ENCODE measurements at regions not wholly inside any gene's neighbourhood (a gene's known extent, or its start where the extent isn't known, plus 50 kb on each side); places are given as distances from the start of the nearest gene placed in this dataset.

- BruUV-seq (replicated peaks), result no TSS peak
- no peaks in the 10 kb centered on the region for H3K4me1 ChIP-seq (ENCODE audit: insufficient read depth, low read length, poor library complexity, severe bottlenecking)
- intact Hi-C loops (cut with micrococcal nuclease; ENCODE audit: unreplicated experiment), result no loop called here
Measured at GRCh38 chr18:60976976-60977375, 356.3 kb upstream of the CDH20 start.

GRCh38 chr18:60978338-60978737 is 354.9 kb upstream of the CDH20 start:
- intact Hi-C loops (cut with micrococcal nuclease; ENCODE audit: unreplicated experiment), result no loop called here
- no peaks in the 10 kb centered on the region for H3K4me1 ChIP-seq (ENCODE audit: insufficient read depth, low read length, poor library complexity, severe bottlenecking)
- BruUV-seq (replicated peaks), result no TSS peak
- POLR2A ChIA-PET (ENCODE audit: low non-redundant PET), result no interaction called here
- TF ChIP-seq EZH2 (IDR thresholded peaks at IDR 0.05; ENCODE audit: borderline replicate concordance, low read depth, low read length, poor library complexity, severe bottlenecking), result no peak
- TF ChIP-seq CTCF (conservative IDR thresholded peaks at IDR 0.05; ENCODE audit: low read depth, low read length), result no peak
- DNase-seq (ENCODE audit: low spot score), result peak; percentile 27
- H3K27me3 ChIP-seq (replicated peaks; ENCODE audit: insufficient read depth, low read depth, low read length, poor library complexity), result no peaks in the 10 kb centered on the region
- H3K27ac ChIP-seq (ENCODE audit: low read depth, low read length, poor library complexity, severe bottlenecking), result no peak overlapping the region
- H3K9me3 ChIP-seq (ENCODE audit: low read depth, low read length, poor library complexity, severe bottlenecking), result no peaks in the 10 kb centered on the region
- H3K4me3 ChIP-seq (ENCODE audit: low read depth, low read length, poor library complexity, severe bottlenecking), result no peak overlapping the region
- H3K36me3 ChIP-seq (ENCODE audit: insufficient read depth, low read length, poor library complexity, severe bottlenecking), result no peaks in the 10 kb centered on the region
- CTCF ChIA-PET, result no interaction called here

More at GRCh38 chr18:60976976-60977375, 356.3 kb upstream of the CDH20 start:
- H3K4me3 ChIP-seq (ENCODE audit: low read depth, low read length, poor library complexity, severe bottlenecking), result no peak overlapping the region
- H3K27me3 ChIP-seq (replicated peaks; ENCODE audit: insufficient read depth, low read depth, low read length, poor library complexity), result no peaks in the 10 kb centered on the region
- CTCF ChIA-PET, result no interaction called here
- no peaks in the 10 kb centered on the region for H3K9me3 ChIP-seq (ENCODE audit: low read depth, low read length, poor library complexity, severe bottlenecking)
- no peaks in the 10 kb centered on the region for H3K36me3 ChIP-seq (ENCODE audit: insufficient read depth, low read length, poor library complexity, severe bottlenecking)
- DNase-seq (ENCODE audit: low spot score), result no peak
- POLR2A ChIA-PET (ENCODE audit: low non-redundant PET), result no interaction called here
- TF ChIP-seq CTCF (conservative IDR thresholded peaks at IDR 0.05; ENCODE audit: low read depth, low read length) (no peak), EZH2 (IDR thresholded peaks at IDR 0.05; ENCODE audit: borderline replicate concordance, low read depth, low read length, poor library complexity, severe bottlenecking) (no peak)
- H3K27ac ChIP-seq (ENCODE audit: low read depth, low read length, poor library complexity, severe bottlenecking), result no peak overlapping the region

- no peaks in the 10 kb centered on the region for H3K36me3 ChIP-seq (ENCODE audit: insufficient read depth, low read length, poor library complexity, severe bottlenecking)
- ChIA-PET POLR2A (ENCODE audit: low non-redundant PET) (no interaction called here), CTCF (no interaction called here)
- H3K9me3 ChIP-seq (ENCODE audit: low read depth, low read length, poor library complexity, severe bottlenecking), result no peaks in the 10 kb centered on the region
- H3K4me3 ChIP-seq (ENCODE audit: low read depth, low read length, poor library complexity, severe bottlenecking), result no peak overlapping the region
- BruUV-seq (replicated peaks), result no TSS peak
- no peaks in the 10 kb centered on the region for H3K4me1 ChIP-seq (ENCODE audit: insufficient read depth, low read length, poor library complexity, severe bottlenecking)
- H3K27ac ChIP-seq (ENCODE audit: low read depth, low read length, poor library complexity, severe bottlenecking), result no peak overlapping the region
- TF ChIP-seq CTCF (conservative IDR thresholded peaks at IDR 0.05; ENCODE audit: low read depth, low read length) (no peak), EZH2 (IDR thresholded peaks at IDR 0.05; ENCODE audit: borderline replicate concordance, low read depth, low read length, poor library complexity, severe bottlenecking) (no peak)
- intact Hi-C loops (cut with micrococcal nuclease; ENCODE audit: unreplicated experiment), result no loop called here
- DNase-seq (ENCODE audit: low spot score), result no peak
- H3K27me3 ChIP-seq (replicated peaks; ENCODE audit: insufficient read depth, low read depth, low read length, poor library complexity), result no peaks in the 10 kb centered on the region
Measured at GRCh38 chr18:60980422-60981005, 352.7 kb upstream of the CDH20 start.

Data from A673 (cell line).